T-helper 9 cell (primary cell): ENCODE measurements at regions not wholly inside any gene's neighbourhood (a gene's known extent, or its start where the extent isn't known, plus 50 kb on each side); places are given as distances from the start of the nearest gene placed in this dataset.

ENCODE experiments used
- DNase-seq: peaks from one replicate; pipeline ENCODE4 v3.0.0-alpha.2; 2020

- DNase-seq = no peak
These were observed 261.2 kb upstream of the UBASH3B start for GRCh38 chr11:122394313-122394712.

- DNase-seq = no peak
These were observed 262.2 kb upstream of the UBASH3B start for GRCh38 chr11:122393209-122393860.

- DNase-seq = no peak
These were observed 263.0 kb upstream of the UBASH3B start for GRCh38 chr11:122392508-122392907.

GRCh38 chr11:122391049-122391448, 264.5 kb upstream of the UBASH3B start:
- no peak for DNase-seq

- DNase-seq = no peak
These were observed 267.2 kb upstream of the BLID start for GRCh38 chr11:122383186-122383585.

- DNase-seq = no peak
These were observed 259.8 kb upstream of the BLID start for GRCh38 chr11:122375687-122376399.

GRCh38 chr11:122368796-122369195, 252.8 kb upstream of the BLID start:
- no peak for DNase-seq

- DNase-seq = no peak
These were observed 251.8 kb upstream of the BLID start for GRCh38 chr11:122367809-122368231.

- no peak for DNase-seq
These were observed 249.8 kb upstream of the BLID start for GRCh38 chr11:122365610-122366360.

GRCh38 chr11:122363296-122363695, 247.3 kb upstream of the BLID start:
- DNase-seq = no peak

- no peak for DNase-seq
These were observed 246.4 kb upstream of the BLID start for GRCh38 chr11:122362381-122362780.

GRCh38 chr11:122360875-122361274, 244.9 kb upstream of the BLID start:
- no peak for DNase-seq

GRCh38 chr11:122359081-122359571, 243.1 kb upstream of the BLID start:
- no peak for DNase-seq

GRCh38 chr11:122358292-122358691, 242.3 kb upstream of the BLID start:
- DNase-seq = no peak

GRCh38 chr11:122355968-122356367, 240.0 kb upstream of the BLID start:
- no peak for DNase-seq

GRCh38 chr11:122354025-122354697, 238.1 kb upstream of the BLID start:
- DNase-seq = no peak

GRCh38 chr11:122353561-122353960, 237.5 kb upstream of the BLID start:
- DNase-seq = no peak

GRCh38 chr11:122348659-122349409, 232.8 kb upstream of the BLID start:
- DNase-seq = no peak

GRCh38 chr11:122346006-122346405, 230.0 kb upstream of the BLID start:
- no peak for DNase-seq

GRCh38 chr11:122345586-122345985, 229.6 kb upstream of the BLID start:
- DNase-seq = no peak

- DNase-seq = no peak
These were observed 228.2 kb upstream of the BLID start for GRCh38 chr11:122344215-122344614.

GRCh38 chr11:122343210-122343609, 227.2 kb upstream of the BLID start:
- DNase-seq = no peak
